ENCODE measurements at regions not wholly inside any gene's neighbourhood (a gene's known extent, or its start where the extent isn't known, plus 50 kb on each side); places are given as distances from the start of the nearest gene placed in this dataset.

DNA sequence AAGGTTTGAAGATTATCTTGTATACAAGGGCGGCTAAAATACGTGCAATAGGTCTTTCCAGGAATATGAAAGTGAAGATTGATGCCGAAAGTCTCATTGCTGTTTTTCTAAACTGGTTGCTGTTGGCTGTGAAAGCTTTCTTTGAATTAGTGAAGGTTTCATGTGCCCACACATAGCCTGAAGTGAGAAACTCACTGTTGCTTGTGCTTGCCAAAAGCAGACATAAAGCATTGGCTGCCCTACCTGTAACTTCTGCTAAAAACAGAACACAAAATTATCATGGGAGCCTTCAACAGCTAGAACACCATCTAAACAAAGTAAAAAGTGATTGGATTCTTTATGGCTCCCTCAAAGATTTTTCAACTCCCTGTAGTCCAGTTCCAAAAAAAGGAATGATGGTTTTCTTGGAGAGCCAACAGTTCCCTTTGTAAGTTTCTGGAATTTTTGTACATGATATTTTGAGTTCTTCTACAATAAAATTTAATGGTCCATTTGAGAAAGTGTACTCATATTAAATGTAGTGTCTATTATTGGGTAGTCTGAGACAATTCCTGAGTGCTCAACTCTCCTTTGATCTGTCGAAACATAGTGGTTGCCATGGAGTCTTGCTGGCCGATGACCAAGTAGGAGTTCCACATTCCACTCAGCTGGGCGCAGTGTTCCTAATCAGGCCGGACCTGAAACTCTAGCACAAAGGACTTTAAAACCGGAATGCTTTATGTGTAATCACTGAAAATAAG lies 68.5 kb downstream of the PLEKHG1 start:
- TF ChIP-seq CTCF (IDR thresholded peaks at IDR 0.05) (peak in 3 of 4 experiments; percentile 6 to 42 (median 21)), EP300 (IDR thresholded peaks at IDR 0.05) (no peak), POLR2A (IDR thresholded peaks at IDR 0.05) (no peak), POLR2AphosphoS5 (IDR thresholded peaks at IDR 0.05) (peak; percentile 76)

All from gastroesophageal sphincter (tissue), 3 donors.